Osteoblast (primary cell): ENCODE measurements at regions not wholly inside any gene's neighbourhood (a gene's known extent, or its start where the extent isn't known, plus 50 kb on each side); places are given as distances from the start of the nearest gene placed in this dataset.

ENCODE experiments used
- DNase-seq: peaks from one replicate; pipeline ENCODE4 v3.0.0; 2011; ENCODE audit warnings: low spot score, mixed read lengths; ENCODE audit not compliant: insufficient read length; ENCODE audit errors: missing footprints
- H2AFZ ChIP-seq: 2 replicates; pipeline ENCODE4 v1.6.0; 2011; ENCODE audit warnings: mild to moderate bottlenecking, low read length
- H3K27ac ChIP-seq: 2 replicates; pipeline ENCODE4 v1.5.1; 2011; ENCODE audit warnings: mild to moderate bottlenecking, low read depth, low read length, moderate library complexity
- H3K27me3 ChIP-seq: 2 replicates; pipeline ENCODE4 v1.6.0; 2012; ENCODE audit warnings: mild to moderate bottlenecking, control low read depth, inconsistent platforms, low read length, moderate library complexity; ENCODE audit not compliant: insufficient read depth
- H3K36me3 ChIP-seq: 2 replicates; pipeline ENCODE4 v1.5.1; 2011; ENCODE audit warnings: mild to moderate bottlenecking, low read length, control low read depth, moderate library complexity; ENCODE audit not compliant: insufficient read depth
- H3K4me1 ChIP-seq: 2 replicates; pipeline ENCODE4 v1.5.1; 2011; ENCODE audit warnings: mild to moderate bottlenecking, low read length, control low read depth, moderate library complexity; ENCODE audit not compliant: insufficient read depth
- H3K4me2 ChIP-seq: 2 replicates; pipeline ENCODE4 v1.6.0; 2011; ENCODE audit warnings: mild to moderate bottlenecking, low read length; ENCODE audit not compliant: insufficient read depth
- H3K4me3 ChIP-seq: fragments of 200-600 bp; sonication (generic); 3 replicates; pipeline ENCODE4 v1.5.1; 2012; ENCODE audit warnings: mild to moderate bottlenecking, low read length, inconsistent platforms; ENCODE audit not compliant: insufficient read depth
- H3K79me2 ChIP-seq: 2 replicates; pipeline ENCODE4 v1.6.0; 2012; ENCODE audit warnings: mild to moderate bottlenecking, low read length, control low read depth, inconsistent platforms; ENCODE audit not compliant: insufficient read depth
- H3K9me3 ChIP-seq: 2 replicates; pipeline ENCODE4 v1.5.1; 2011; ENCODE audit warnings: low read depth, low read length, control low read depth
- H4K20me1 ChIP-seq: 2 replicates; pipeline ENCODE4 v1.6.0; 2012; ENCODE audit warnings: mild to moderate bottlenecking, low read length, control low read depth; ENCODE audit not compliant: insufficient read depth
- CTCF ChIP-seq: IDR thresholded peaks from 2 replicates; pipeline ENCODE4 v1.5.1; 2011; ENCODE audit warnings: mild to moderate bottlenecking, low read depth, low read length, moderate library complexity; ENCODE audit errors: extremely low read depth

- no peaks in the 10 kb centered on the region for H3K79me2 ChIP-seq
- no peaks in the 10 kb centered on the region for H4K20me1 ChIP-seq
- peaks cover 3% of the 10 kb centered on the region for H3K9me3 ChIP-seq
- H3K4me1 ChIP-seq = no peaks in the 10 kb centered on the region
- no peaks in the 10 kb centered on the region for H3K27me3 ChIP-seq
- no peak overlapping the region for H3K27ac ChIP-seq
- DNase-seq = no peak
- no peaks in the 10 kb centered on the region for H3K36me3 ChIP-seq
- no peak for TF ChIP-seq CTCF
- H3K4me2 ChIP-seq = no peak overlapping the region
- H3K4me3 ChIP-seq = no peak overlapping the region
- H2AFZ ChIP-seq = no peak overlapping the region
These were observed 347.9 kb downstream of the FGF9 start for GRCh38 chr13:22018836-22019210.

GRCh38 chr13:22024381-22024994, 353.6 kb downstream of the FGF9 start:
- TF ChIP-seq CTCF = no peak
- no peak overlapping the region for H2AFZ ChIP-seq
- H3K79me2 ChIP-seq = no peaks in the 10 kb centered on the region
- no peak overlapping the region for H3K4me2 ChIP-seq
- no peak overlapping the region for H3K27ac ChIP-seq
- no peaks in the 10 kb centered on the region for H4K20me1 ChIP-seq
- H3K27me3 ChIP-seq = no peaks in the 10 kb centered on the region
- H3K36me3 ChIP-seq = no peaks in the 10 kb centered on the region
- no peak overlapping the region for H3K4me3 ChIP-seq
- no peaks in the 10 kb centered on the region for H3K4me1 ChIP-seq
- H3K9me3 ChIP-seq = no peaks in the 10 kb centered on the region
- DNase-seq = no peak

GRCh38 chr13:22027566-22027965, 356.7 kb downstream of the FGF9 start:
- Histone ChIP-seq H3K27ac (no peak overlapping the region), H3K4me3 (no peak overlapping the region), H3K79me2 (no peaks in the 10 kb centered on the region), H3K4me1 (no peaks in the 10 kb centered on the region), H3K36me3 (no peaks in the 10 kb centered on the region), H3K27me3 (no peaks in the 10 kb centered on the region), H3K4me2 (no peak overlapping the region), H3K9me3 (no peaks in the 10 kb centered on the region), H2AFZ (no peak overlapping the region), H4K20me1 (no peaks in the 10 kb centered on the region)
- no peak for DNase-seq
- TF ChIP-seq CTCF = no peak

GRCh38 chr13:22028831-22029230, 358.0 kb downstream of the FGF9 start:
- H3K9me3 ChIP-seq = no peaks in the 10 kb centered on the region
- H3K4me2 ChIP-seq = no peak overlapping the region
- TF ChIP-seq CTCF = no peak
- H3K4me1 ChIP-seq = no peaks in the 10 kb centered on the region
- no peak overlapping the region for H2AFZ ChIP-seq
- no peaks in the 10 kb centered on the region for H3K27me3 ChIP-seq
- no peak overlapping the region for H3K27ac ChIP-seq
- no peak overlapping the region for H3K4me3 ChIP-seq
- H4K20me1 ChIP-seq = no peaks in the 10 kb centered on the region
- no peak for DNase-seq
- H3K79me2 ChIP-seq = no peaks in the 10 kb centered on the region
- H3K36me3 ChIP-seq = no peaks in the 10 kb centered on the region
